HuH-7.5 (cell line): ENCODE measurements at regions not wholly inside any gene's neighbourhood (a gene's known extent, or its start where the extent isn't known, plus 50 kb on each side); places are given as distances from the start of the nearest gene placed in this dataset.
"Not testable (repeated sequence)": the region's sequence is repeated elsewhere in the genome, so short reads cannot be mapped to it uniquely, and the experiment has no call there.

ENCODE experiments used
- DNase-seq: peaks from one replicate; pipeline ENCODE4 v3.0.0; 2011; ENCODE audit warnings: low spot score

- DNase-seq = no peak
Observed at GRCh38 chr3:110686701-110687100, 384.9 kb upstream of the NECTIN3 start.

DNA sequence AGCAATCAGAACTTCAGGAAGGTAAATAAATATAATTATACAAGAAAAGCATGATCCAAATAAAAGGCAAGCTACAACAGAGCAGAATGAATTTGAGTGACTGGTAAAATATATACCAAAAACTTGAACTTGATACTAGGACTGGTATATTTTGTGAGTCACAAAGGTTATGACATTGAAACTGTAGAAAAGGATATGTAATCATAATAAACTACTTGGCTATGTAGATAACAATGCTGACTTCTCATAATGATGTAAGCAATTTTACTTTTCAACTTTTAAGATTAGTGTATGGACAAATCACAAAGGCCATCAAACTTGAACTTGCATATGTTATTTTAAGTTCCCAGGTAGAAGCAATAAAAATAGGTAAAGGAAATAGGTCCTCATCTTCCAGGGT, 384.5 kb upstream of the NECTIN3 start:
- no peak for DNase-seq

DNA sequence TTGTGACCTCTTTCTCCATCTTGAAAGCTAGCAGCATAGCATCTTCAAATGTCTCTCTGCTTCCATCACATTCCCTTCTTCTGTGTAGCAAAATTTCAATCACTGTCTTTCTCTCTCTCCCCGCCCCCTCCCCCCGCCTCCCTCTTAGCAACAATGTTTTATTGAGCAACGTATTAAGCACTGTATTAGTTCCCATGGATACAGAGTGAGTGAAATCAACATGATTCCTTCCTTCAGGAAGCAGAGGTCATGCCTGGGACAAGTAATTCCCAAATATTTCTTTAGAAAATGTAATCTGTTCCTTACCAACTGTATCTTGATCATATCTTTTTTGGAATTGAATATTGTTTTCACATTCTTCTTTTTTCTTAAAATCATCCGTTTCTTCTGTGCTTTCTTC, 373.7 kb upstream of the NECTIN3 start:
- no peak for DNase-seq

- DNase-seq = not testable (repeated sequence)
Observed at GRCh38 chr3:110704332-110704731, 367.3 kb upstream of the NECTIN3 start.

- DNase-seq = no peak
Observed at GRCh38 chr3:110708156-110708555, 363.5 kb upstream of the NECTIN3 start.

DNA sequence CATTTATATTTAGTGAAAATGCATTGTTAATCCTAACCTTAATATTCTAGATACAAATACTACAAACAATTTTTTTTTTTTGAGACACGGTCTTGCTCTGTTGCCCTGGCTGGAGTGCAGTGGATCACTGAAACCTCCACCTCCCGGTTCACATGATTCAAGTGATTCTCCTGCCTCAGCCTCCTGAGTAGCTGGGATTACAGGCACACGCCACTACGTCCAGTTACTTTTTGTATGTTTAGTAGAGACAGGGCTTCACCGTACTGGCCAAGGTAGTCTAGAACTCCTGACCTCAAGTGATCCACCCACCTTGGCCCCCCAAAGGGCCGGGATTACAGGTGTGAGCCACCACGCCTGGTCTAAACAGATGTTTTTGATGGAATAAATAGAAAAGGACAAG, 361.5 kb upstream of the NECTIN3 start:
- DNase-seq = no peak

DNA sequence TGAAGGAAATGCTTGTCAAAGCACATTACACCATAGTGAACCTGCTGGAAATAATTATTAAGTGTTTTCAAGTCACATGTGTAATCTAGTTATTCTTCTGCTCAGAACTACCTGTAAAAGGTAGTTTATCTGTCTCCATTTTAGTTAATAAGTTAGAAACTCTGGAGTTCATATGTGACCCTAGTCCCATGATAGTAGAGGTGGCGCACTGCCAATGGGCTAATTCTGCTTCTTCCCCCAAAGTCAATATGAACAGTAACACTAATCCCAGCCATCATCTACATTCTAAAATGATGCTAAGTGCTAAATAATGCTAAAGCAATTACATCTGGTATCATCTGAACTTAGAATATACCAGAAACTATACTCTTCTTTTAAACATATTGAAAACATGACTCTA, 361.0 kb upstream of the NECTIN3 start:
- DNase-seq = no peak

GRCh38 chr3:110711130-110711832, 360.3 kb upstream of the NECTIN3 start:
- DNase-seq = no peak

DNA sequence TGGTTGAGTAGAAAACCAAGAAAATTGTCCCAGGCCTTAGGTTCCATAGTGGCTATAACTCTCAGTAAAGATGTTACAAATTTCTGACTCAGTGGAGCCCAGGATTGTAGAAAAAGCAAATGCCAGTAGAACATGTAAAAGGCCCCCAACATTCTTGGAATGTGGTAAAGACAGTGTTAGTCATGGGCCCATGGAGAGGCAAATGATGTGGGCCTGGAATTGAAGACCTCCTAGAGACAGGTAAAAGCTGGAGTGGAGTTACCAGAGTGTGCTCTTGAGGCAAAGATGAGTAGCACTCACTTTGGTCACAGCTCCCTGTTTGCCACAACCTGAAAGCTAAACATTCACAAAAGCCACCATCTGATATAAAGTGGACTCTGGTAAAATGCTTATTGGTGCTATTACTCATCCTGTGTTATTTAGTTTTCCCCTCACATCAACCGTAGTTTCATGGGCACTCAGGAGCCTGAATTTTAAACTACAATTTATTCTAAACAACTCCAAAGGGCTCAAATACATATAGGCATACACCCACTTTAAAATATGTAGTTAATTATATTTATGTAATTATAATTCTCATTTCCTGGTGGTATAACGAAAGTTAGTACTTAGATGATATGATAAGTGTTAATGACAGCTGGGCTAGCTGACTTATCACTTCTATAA, 359.6 kb upstream of the NECTIN3 start:
- DNase-seq = no peak

DNA sequence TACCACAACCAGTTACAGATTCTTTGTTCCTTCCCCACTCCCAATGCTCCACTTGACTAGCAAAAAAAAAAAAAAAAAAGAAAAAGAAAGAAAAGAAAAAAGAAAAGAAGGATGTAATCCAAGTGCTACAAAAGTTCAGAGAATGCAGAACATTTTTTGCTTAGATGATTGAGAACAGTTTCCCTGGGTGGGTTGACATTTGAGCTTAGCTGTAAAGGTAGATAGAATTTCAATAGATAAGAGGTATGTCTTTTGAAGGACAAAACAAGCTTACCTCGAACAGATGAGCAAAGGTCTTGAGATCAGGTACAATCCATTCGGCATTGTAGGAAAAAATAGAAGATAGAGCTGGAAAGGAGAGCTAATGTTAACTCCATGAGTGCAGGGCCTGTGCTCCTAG, 344.6 kb upstream of the NECTIN3 start:
- no peak for DNase-seq

DNA sequence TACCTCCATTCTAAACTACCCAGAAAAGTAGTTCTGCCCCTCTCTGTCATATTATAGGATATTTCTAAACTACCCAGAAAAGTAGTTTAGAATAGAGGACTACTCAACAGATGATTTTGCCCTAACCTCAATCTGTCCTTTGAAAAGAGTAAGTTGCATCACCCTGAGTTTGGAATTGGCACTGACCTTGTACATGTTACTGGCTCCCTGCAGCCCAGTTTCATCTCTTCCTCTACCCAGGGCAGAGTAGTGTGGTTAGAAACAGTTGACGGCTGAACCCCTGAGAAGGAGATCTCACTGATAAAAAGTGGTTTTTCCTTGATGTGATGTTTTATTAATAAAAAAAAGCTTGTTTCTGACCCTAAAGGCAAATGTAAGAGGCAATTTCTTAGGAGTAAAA, 340.5 kb upstream of the NECTIN3 start:
- no peak for DNase-seq

DNA sequence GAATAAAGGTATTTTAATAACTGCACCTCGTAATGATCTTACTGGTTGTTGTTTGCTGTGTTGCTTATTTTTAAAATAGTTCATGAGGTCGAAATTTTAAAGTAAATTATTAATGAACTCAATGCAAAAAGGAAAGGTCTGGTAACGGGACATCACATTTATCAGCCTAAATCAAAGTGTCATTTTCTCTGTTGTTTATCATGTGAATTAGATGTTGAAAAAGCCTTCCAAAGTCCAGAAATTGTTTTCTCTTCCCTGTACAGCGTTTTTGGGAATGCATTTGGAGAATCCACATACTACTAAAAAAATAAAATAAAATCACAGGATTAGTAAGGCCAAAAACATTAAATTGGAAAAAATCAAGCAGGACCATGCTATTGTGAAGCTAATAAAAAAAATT, 339.2 kb upstream of the NECTIN3 start:
- no peak for DNase-seq

- no peak for DNase-seq
Observed at GRCh38 chr3:110733045-110733444, 338.6 kb upstream of the NECTIN3 start.

- no peak for DNase-seq
Observed at GRCh38 chr3:110734524-110734923, 337.1 kb upstream of the NECTIN3 start.

GRCh38 chr3:110736332-110736731, 335.3 kb upstream of the NECTIN3 start:
- DNase-seq = no peak

DNA sequence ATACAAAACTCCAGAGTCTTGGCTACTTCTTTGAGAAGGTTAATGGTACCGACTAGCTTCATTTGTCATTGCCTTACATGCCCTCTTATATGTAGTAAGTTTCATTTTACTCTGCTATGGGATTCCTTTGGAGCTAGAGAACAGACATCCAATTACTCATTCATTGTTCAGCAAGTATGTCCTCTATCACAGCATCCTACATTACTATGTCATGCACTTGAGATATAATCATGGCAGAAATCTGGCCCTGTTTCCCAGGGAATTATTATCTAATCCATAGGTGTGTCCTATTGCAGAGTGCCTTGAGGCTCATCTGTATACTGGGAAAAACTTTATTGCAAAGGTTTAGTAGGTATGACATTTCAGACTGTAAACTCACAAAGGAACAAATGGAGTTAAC, 333.1 kb upstream of the NECTIN3 start:
- DNase-seq = no peak

DNA sequence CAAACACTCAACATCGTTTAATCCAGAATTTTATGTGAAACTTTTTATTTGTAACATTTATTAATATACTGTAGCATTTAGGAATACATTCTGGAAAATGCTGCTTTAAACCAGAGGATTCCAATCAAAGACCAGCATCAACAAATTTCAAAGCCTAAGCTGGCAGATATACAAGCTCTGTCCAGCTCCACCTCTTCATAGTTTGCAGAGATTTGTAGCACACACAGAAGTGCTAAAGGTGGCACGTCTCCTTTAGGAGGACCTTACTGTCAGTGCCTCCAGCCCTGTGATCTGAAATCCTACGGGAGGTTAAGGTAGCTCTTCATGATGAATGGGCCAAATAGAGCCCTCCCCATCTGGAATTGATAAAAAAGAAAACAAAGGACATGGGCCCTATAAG, 329.7 kb upstream of the NECTIN3 start:
- DNase-seq = no peak

DNA sequence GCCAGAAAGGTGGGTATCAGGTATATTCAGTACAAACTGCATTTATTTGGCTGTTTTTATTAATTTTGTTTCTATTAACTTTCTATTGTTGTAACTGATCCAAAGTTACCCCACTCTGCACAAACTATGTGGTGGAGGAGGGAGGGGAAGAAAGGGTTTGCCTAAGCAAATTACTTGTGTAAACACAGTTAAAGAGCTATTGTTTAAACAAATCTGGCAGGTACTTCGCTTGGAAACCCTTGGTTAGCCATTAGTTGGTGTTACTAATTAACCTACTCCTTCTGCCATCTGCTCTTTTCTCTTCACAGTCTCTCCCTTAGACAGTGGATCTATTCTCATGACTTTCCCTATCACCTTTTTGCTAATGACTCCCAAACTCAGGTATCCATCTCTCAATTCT, 328.4 kb upstream of the NECTIN3 start:
- DNase-seq = peak; percentile 45

DNA sequence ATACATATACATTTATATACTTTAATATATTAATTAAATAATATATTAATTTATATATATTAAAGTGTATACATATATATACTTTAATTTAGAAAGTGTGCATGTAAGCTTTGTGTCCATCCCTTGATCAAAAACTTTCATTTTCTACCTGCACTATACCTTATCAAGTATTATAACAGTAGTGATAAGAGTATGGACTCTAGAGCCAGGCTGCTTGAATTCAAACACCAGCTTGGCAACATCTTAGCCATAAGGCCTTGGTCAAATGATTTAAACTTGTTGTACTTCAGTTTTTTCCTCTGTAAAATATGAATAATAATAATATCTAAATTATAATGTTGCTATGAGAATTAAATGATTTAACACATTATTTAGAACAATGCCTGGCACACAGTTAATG, 327.6 kb upstream of the NECTIN3 start:
- no peak for DNase-seq

DNA sequence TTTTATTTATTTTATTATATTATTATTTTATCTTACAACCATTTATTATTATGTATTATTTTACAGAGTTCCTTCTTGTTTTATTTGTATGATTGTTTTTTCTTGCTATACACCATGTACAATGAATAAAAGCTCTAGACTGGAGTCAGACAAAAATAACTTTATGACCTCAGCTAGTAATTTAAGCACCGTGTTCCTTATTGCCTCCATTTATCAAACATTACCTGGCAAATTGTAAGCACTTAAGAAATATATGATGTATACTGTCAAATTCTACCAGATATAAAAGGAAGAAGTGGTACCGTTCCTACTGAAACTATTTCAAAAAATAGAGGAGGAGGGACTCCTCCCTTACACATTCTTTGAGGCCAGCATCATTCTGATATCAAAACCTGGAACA, 326.9 kb upstream of the NECTIN3 start:
- DNase-seq = no peak

DNA sequence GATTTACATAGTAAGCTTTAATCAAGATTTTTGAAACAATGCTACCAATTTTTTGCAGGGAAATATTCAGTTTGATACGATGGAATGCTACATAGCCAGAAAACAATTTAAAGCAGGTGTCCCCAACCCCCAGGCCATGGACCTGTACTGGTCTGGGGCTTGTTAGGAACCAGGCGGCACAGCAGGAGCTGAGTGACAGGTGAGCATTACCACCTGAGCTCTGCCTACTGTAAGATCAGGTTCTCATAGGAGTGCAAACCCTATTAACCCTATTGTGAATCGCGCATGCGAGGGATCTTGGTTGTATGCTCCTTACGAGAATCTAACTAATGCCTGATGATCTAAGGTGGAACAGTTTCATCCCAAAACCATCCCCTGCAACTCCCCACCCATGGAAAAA, 322.6 kb upstream of the NECTIN3 start:
- DNase-seq = no peak

DNA sequence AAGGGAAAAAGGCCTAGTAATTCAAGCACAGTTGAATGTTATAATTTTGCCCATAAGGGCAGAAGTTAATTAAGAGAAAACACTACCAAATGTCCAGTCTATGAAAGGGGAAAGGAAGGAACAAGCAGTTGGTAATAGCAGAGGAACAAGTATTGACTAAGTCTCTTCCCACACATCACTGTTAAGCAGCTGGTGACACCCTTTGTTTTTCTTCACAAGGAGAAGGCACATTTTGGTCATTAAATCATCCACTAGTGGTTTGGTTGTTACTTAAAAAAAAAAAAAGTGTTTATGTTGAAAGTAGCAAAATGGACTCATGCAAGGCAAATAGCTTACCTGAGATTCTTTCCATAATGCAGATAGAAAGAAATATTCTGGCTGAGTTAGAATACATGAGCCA, 321.4 kb upstream of the NECTIN3 start:
- no peak for DNase-seq

DNA sequence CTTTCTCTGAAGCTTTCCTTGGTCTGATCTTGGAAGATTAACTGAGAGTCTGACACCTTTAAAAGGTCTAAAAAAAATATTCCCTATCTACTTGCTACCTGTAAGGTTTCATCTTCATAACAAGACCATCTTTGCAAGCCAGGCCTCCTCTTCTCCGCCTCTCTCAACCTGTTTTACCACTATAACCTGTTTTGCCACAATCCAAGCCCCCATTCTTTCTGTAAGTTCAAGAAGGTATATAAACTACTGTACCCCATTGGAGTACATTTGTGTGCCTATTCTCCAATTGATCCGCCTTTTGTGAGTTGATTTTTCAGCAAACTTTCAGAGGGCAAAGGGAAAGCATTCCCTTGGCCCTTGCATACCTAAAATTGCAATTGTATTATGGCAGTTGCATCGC, 319.3 kb upstream of the NECTIN3 start:
- DNase-seq = no peak

GRCh38 chr3:110753516-110753915, 318.1 kb upstream of the NECTIN3 start:
- no peak for DNase-seq
